ENCODE measurements at regions not wholly inside any gene's neighbourhood (a gene's known extent, or its start where the extent isn't known, plus 50 kb on each side); places are given as distances from the start of the nearest gene placed in this dataset.
"Not testable (repeated sequence)": the region's sequence is repeated elsewhere in the genome, so short reads cannot be mapped to it uniquely, and the experiment has no call there.

GRCh38 chr2:72077702-72078169 lies 69.9 kb downstream of the CYP26B1 start:
- no peaks in the 10 kb centered on the region for H4K20me1 ChIP-seq (ENCODE audit: insufficient read depth)
- no peak for DNase-seq
- H3K9me3 ChIP-seq = no peaks in the 10 kb centered on the region
- H3K9me2 ChIP-seq = no peaks in the 10 kb centered on the region
- WGBS (ENCODE audit: low lambda C conversion rate) = 36% methylated on average over 1 of the region's 1 CpG
- H3K4me1 ChIP-seq (ENCODE audit: control insufficient read depth in 1 of 2, insufficient read depth in 2 of 2, low read depth in 1 of 2, low read length in 1 of 2) = no peaks in the 10 kb centered on the region
- no peak overlapping the region for H3K4me3 ChIP-seq (ENCODE audit: low read depth in 2 of 2, low read length in 1 of 2)
- no peaks in the 10 kb centered on the region for H3K27me3 ChIP-seq (ENCODE audit: insufficient read depth)
- no peaks in the 10 kb centered on the region for H3F3A ChIP-seq (replicated peaks; ENCODE audit: insufficient read depth)
- no peak overlapping the region for H2AFZ ChIP-seq (ENCODE audit: low read depth)
- POLR2A ChIA-PET = no interaction called here
- TF ChIP-seq NRF1 (IDR thresholded peaks at IDR 0.05; ENCODE audit: low read depth, low read length) (no peak), POLR2AphosphoS5 (IDR thresholded peaks at IDR 0.05; ENCODE audit: low read depth, low read length) (no peak), YY1 (IDR thresholded peaks at IDR 0.05; ENCODE audit: low read depth) (no peak), FOXM1 (IDR thresholded peaks at IDR 0.05; ENCODE audit: low read depth) (no peak), TCF12 (IDR thresholded peaks at IDR 0.05) (no peak)
- H3K79me2 ChIP-seq (ENCODE audit: insufficient read depth) = no peaks in the 10 kb centered on the region
- no peak overlapping the region for H3K9ac ChIP-seq
- CTCF ChIA-PET = interaction anchor here (0.6 kb wide), 1 partner anchor 480 kb away, joined by 3 read pairs; no protein-coding TSS in a partner anchor
- no peaks in the 10 kb centered on the region for H3K36me3 ChIP-seq (replicated peaks in 1 of 2; ENCODE audit: control insufficient read depth in 1 of 2, insufficient read depth in 2 of 2, low read length in 1 of 2)
- no peak overlapping the region for H3K4me2 ChIP-seq
- no peak overlapping the region for H3K27ac ChIP-seq (ENCODE audit: low read depth in 2 of 2, low read length in 1 of 2)

GRCh38 chr2:72073373-72073772 lies 74.3 kb downstream of the CYP26B1 start:
- H3K9me2 ChIP-seq; H3K4me1 ChIP-seq (ENCODE audit: control insufficient read depth in 1 of 2, insufficient read depth in 2 of 2, low read depth in 1 of 2, low read length in 1 of 2); H3K79me2 ChIP-seq (ENCODE audit: insufficient read depth); H3K27ac ChIP-seq (ENCODE audit: low read depth in 2 of 2, low read length in 1 of 2); H3F3A ChIP-seq (replicated peaks; ENCODE audit: insufficient read depth); POLR2A ChIA-PET; H4K20me1 ChIP-seq (ENCODE audit: insufficient read depth); H3K9ac ChIP-seq; H3K27me3 ChIP-seq (ENCODE audit: insufficient read depth); CTCF ChIA-PET; H3K36me3 ChIP-seq (replicated peaks in 1 of 2; ENCODE audit: control insufficient read depth in 1 of 2, insufficient read depth in 2 of 2, low read length in 1 of 2); H3K9me3 ChIP-seq; H3K4me2 ChIP-seq; H2AFZ ChIP-seq (ENCODE audit: low read depth); DNase-seq; H3K4me3 ChIP-seq (ENCODE audit: low read depth in 2 of 2, low read length in 1 of 2): not testable (repeated sequence)
- 2% methylated on average over 8 of the region's 8 CpGs for WGBS (ENCODE audit: low lambda C conversion rate)

GRCh38 chr2:72064197-72064596 lies 83.5 kb downstream of the CYP26B1 start:
- H3K4me2 ChIP-seq; H3F3A ChIP-seq (replicated peaks; ENCODE audit: insufficient read depth); H3K27ac ChIP-seq (ENCODE audit: low read depth in 2 of 2, low read length in 1 of 2); H3K9me3 ChIP-seq; H3K79me2 ChIP-seq (ENCODE audit: insufficient read depth); H3K4me1 ChIP-seq (ENCODE audit: control insufficient read depth in 1 of 2, insufficient read depth in 2 of 2, low read depth in 1 of 2, low read length in 1 of 2); POLR2A ChIA-PET; H2AFZ ChIP-seq (ENCODE audit: low read depth); H3K9ac ChIP-seq; CTCF ChIA-PET; DNase-seq; H3K27me3 ChIP-seq (ENCODE audit: insufficient read depth); H3K36me3 ChIP-seq (replicated peaks in 1 of 2; ENCODE audit: control insufficient read depth in 1 of 2, insufficient read depth in 2 of 2, low read length in 1 of 2); H4K20me1 ChIP-seq (ENCODE audit: insufficient read depth); H3K9me2 ChIP-seq; H3K4me3 ChIP-seq (ENCODE audit: low read depth in 2 of 2, low read length in 1 of 2): not testable (repeated sequence)
- WGBS (ENCODE audit: low lambda C conversion rate) = 33% methylated on average over 3 of the region's 14 CpGs

- POLR2A ChIA-PET = no interaction called here
- no peak for DNase-seq
- CTCF ChIA-PET = no interaction called here
- H4K20me1 ChIP-seq (ENCODE audit: insufficient read depth) = no peaks in the 10 kb centered on the region
- no peaks in the 10 kb centered on the region for H3K36me3 ChIP-seq (replicated peaks in 1 of 2; ENCODE audit: control insufficient read depth in 1 of 2, insufficient read depth in 2 of 2, low read length in 1 of 2)
- H3K27me3 ChIP-seq (ENCODE audit: insufficient read depth) = no peaks in the 10 kb centered on the region; the same call in 1 of the 2 replicates
- WGBS (ENCODE audit: low lambda C conversion rate) = 55% methylated on average over 3 of the region's 3 CpGs
- H3K4me3 ChIP-seq (ENCODE audit: low read depth in 2 of 2, low read length in 1 of 2) = no peak overlapping the region
- H3F3A ChIP-seq (replicated peaks; ENCODE audit: insufficient read depth) = no peaks in the 10 kb centered on the region
- no peak overlapping the region for H3K4me2 ChIP-seq
- H3K9me2 ChIP-seq = no peaks in the 10 kb centered on the region
- H3K9ac ChIP-seq = no peak overlapping the region
- no peak overlapping the region for H3K27ac ChIP-seq (ENCODE audit: low read depth in 2 of 2, low read length in 1 of 2)
- H3K79me2 ChIP-seq (ENCODE audit: insufficient read depth) = no peaks in the 10 kb centered on the region
- no peaks in the 10 kb centered on the region for H3K9me3 ChIP-seq
- TF ChIP-seq EP300 (IDR thresholded peaks at IDR 0.05; ENCODE audit: borderline replicate concordance in 1 of 2, low read depth in 1 of 2, low read length in 1 of 2) (no peak), EZH2phosphoT487 (IDR thresholded peaks at IDR 0.05; ENCODE audit: borderline replicate concordance, low read depth) (no peak), PBX3 (IDR thresholded peaks at IDR 0.05) (no peak), MEF2A (IDR thresholded peaks at IDR 0.05; ENCODE audit: borderline replicate concordance, low read depth) (no peak), NRF1 (IDR thresholded peaks at IDR 0.05; ENCODE audit: low read depth, low read length) (no peak)
- no peaks in the 10 kb centered on the region for H3K4me1 ChIP-seq (ENCODE audit: control insufficient read depth in 1 of 2, insufficient read depth in 2 of 2, low read depth in 1 of 2, low read length in 1 of 2)
- no peak overlapping the region for H2AFZ ChIP-seq (ENCODE audit: low read depth)
Measured at GRCh38 chr2:72062336-72062735, 85.3 kb downstream of the CYP26B1 start.

Data from SK-N-SH (cell line).